Sigmoid colon (tissue), 6 donors: ENCODE measurements at regions not wholly inside any gene's neighbourhood (a gene's known extent, or its start where the extent isn't known, plus 50 kb on each side); places are given as distances from the start of the nearest gene placed in this dataset.

Experiments
- DNase-seq: peaks from one replicate; pipeline ENCODE4 v3.0.0-alpha.2; 2019
- H3K27ac ChIP-seq, 4 donors: fragments of 200-600 bp; sonication (generic); one replicate each; pipeline ENCODE4 v1.5.1; 2016 to 2019; ENCODE audit warnings: mild to moderate bottlenecking in 1 of 4
- H3K27me3 ChIP-seq, 3 donors: fragments of 200-600 bp; sonication (generic); one replicate each; pipeline ENCODE4 v1.5.1; 2019; ENCODE audit warnings: mild to moderate bottlenecking in 1 of 3
- H3K36me3 ChIP-seq, 4 donors: fragments of 200-600 bp; sonication (generic); one replicate each; pipeline ENCODE4 v1.5.1; 2016 to 2019
- H3K4me1 ChIP-seq, 4 donors: fragments of 200-600 bp; sonication (generic); one replicate each; pipeline ENCODE4 v1.5.1; 2017 to 2019
- H3K4me3 ChIP-seq, 4 donors: fragments of 200-600 bp; sonication (generic); one replicate each; pipeline ENCODE4 v1.5.1; 2017 to 2019; ENCODE audit warnings: mild to moderate bottlenecking in 2 of 4, moderate library complexity in 1 of 4
- H3K9me3 ChIP-seq, 4 donors: fragments of 200-600 bp in 3 of 4; sonication (generic) in 3 of 4; one replicate each; pipeline versions ENCODE4 v1.5.1 to v1.6.1; 2013 to 2019
- CTCF ChIP-seq, 4 experiments: fragments of 450-650 bp in 3 of 4; fragments of 200-600 bp in 1 of 4; IDR thresholded peaks; one replicate each; pipeline ENCODE4 v1.5.1; 2016 to 2019; ENCODE audit warnings: antibody characterized with exemption in 4 of 4, mild to moderate bottlenecking in 3 of 4, moderate library complexity in 2 of 4
- EP300 ChIP-seq, 4 donors: sonication (generic); formaldehyde crosslinking; IDR thresholded peaks; one replicate each; pipeline ENCODE4 v1.6.1; 2017; ENCODE audit warnings: antibody characterized with exemption in 4 of 4
- POLR2A ChIP-seq, 2 donors: fragments of 450-650 bp; IDR thresholded peaks; one replicate each; pipeline ENCODE4 v1.6.1; 2016; ENCODE audit warnings: antibody characterized with exemption in 2 of 2, mild to moderate bottlenecking in 2 of 2, moderate library complexity in 2 of 2
- POLR2AphosphoS5 ChIP-seq, 4 donors: sonication (generic); formaldehyde crosslinking; IDR thresholded peaks; one replicate each; pipeline ENCODE4 v1.6.1; 2017; ENCODE audit warnings: antibody characterized with exemption in 4 of 4
- WGBS, 2 donors: extraction: QIAGEN DNeasy Blood & Tissue Kit; methylation state at CpG; one replicate each; pipeline ENCODE4 v1.1.7; 2013; 5-methylcytosine and 5-hydroxymethylcytosine counted together
- intact Hi-C: fragments of 100-400 bp; cut with DNase I; formaldehyde crosslinking; loops from one replicate; pipeline ENCODE4 v1.15.1; 2023
- donor health status: healthy with polysubstance abuse.
- donor health status: healthy.

GRCh38 chr1:181206513-181206912, 118.0 kb downstream of the IER5 start:
- no peak overlapping the region for H3K27ac ChIP-seq
- 43 to 66% methylated on average over 8 of the region's 8 CpGs for WGBS, 2 donors
- no peaks in the 10 kb centered on the region for H3K36me3 ChIP-seq
- no peak overlapping the region for H3K4me3 ChIP-seq
- no peaks in the 10 kb centered on the region for H3K9me3 ChIP-seq
- intact Hi-C loops: no loop called here
- DNase-seq: no peak
- no peaks in the 10 kb centered on the region for H3K4me1 ChIP-seq
- TF ChIP-seq CTCF (IDR thresholded peaks at IDR 0.05) (no peak), POLR2A (IDR thresholded peaks at IDR 0.05) (no peak), EP300 (IDR thresholded peaks at IDR 0.05) (no peak), POLR2AphosphoS5 (IDR thresholded peaks at IDR 0.05) (no peak)
- no peaks in the 10 kb centered on the region for H3K27me3 ChIP-seq

GRCh38 chr1:181206979-181207790, 118.7 kb downstream of the IER5 start:
- intact Hi-C loops: no loop called here
- DNase-seq: no peak
- whole genome bisulfite sequencing, 2 donors: 81 to 82% methylated on average over 19 of the region's 19 CpGs
- no peak overlapping the region for H3K27ac ChIP-seq
- TF ChIP-seq POLR2AphosphoS5 (IDR thresholded peaks at IDR 0.05): no peak
- no peak for TF ChIP-seq CTCF (IDR thresholded peaks at IDR 0.05)
- TF ChIP-seq EP300 (IDR thresholded peaks at IDR 0.05): no peak
- no peak for TF ChIP-seq POLR2A (IDR thresholded peaks at IDR 0.05)
- H3K4me1 ChIP-seq: no peaks in the 10 kb centered on the region
- no peaks in the 10 kb centered on the region for H3K27me3 ChIP-seq
- no peak overlapping the region for H3K4me3 ChIP-seq
- no peaks in the 10 kb centered on the region for H3K9me3 ChIP-seq
- no peaks in the 10 kb centered on the region for H3K36me3 ChIP-seq

- Histone ChIP-seq H3K4me1 (no peaks in the 10 kb centered on the region), H3K27ac (no peak overlapping the region), H3K9me3 (no peaks in the 10 kb centered on the region), H3K27me3 (no peaks in the 10 kb centered on the region), H3K36me3 (no peaks in the 10 kb centered on the region), H3K4me3 (no peak overlapping the region)
- intact Hi-C loops: no loop called here
- 85 to 88% methylated on average over 6 of the region's 6 CpGs for WGBS, 2 donors
- no peak for DNase-seq
- TF ChIP-seq EP300 (IDR thresholded peaks at IDR 0.05) (no peak), POLR2AphosphoS5 (IDR thresholded peaks at IDR 0.05) (no peak), CTCF (IDR thresholded peaks at IDR 0.05) (no peak), POLR2A (IDR thresholded peaks at IDR 0.05) (no peak)
Observed at GRCh38 chr1:181208083-181208482, 119.6 kb downstream of the IER5 start.

- H3K36me3 ChIP-seq: no peaks in the 10 kb centered on the region
- no peaks in the 10 kb centered on the region for H3K27me3 ChIP-seq
- 86 to 91% methylated on average over 5 of the region's 5 CpGs for WGBS, 2 donors
- H3K27ac ChIP-seq: no peak overlapping the region
- H3K4me3 ChIP-seq: no peak overlapping the region
- no peaks in the 10 kb centered on the region for H3K4me1 ChIP-seq
- no peak for TF ChIP-seq EP300 (IDR thresholded peaks at IDR 0.05)
- TF ChIP-seq POLR2AphosphoS5 (IDR thresholded peaks at IDR 0.05): no peak
- no peak for DNase-seq
- no peaks in the 10 kb centered on the region for H3K9me3 ChIP-seq
- intact Hi-C loops: no loop called here
Observed at GRCh38 chr1:181208967-181209366, 120.5 kb downstream of the IER5 start.

GRCh38 chr1:181213056-181213455, 124.6 kb downstream of the IER5 start:
- H3K27ac ChIP-seq: no peak overlapping the region
- no peak overlapping the region for H3K4me3 ChIP-seq
- 54 to 77% methylated on average over 3 of the region's 3 CpGs for WGBS, 2 donors
- H3K9me3 ChIP-seq: no peaks in the 10 kb centered on the region
- H3K36me3 ChIP-seq: no peaks in the 10 kb centered on the region
- H3K27me3 ChIP-seq: no peaks in the 10 kb centered on the region
- TF ChIP-seq CTCF (IDR thresholded peaks at IDR 0.05) (no peak), POLR2AphosphoS5 (IDR thresholded peaks at IDR 0.05) (no peak), POLR2A (IDR thresholded peaks at IDR 0.05) (no peak), EP300 (IDR thresholded peaks at IDR 0.05) (no peak)
- DNase-seq: no peak
- intact Hi-C loops: no loop called here
- no peaks in the 10 kb centered on the region for H3K4me1 ChIP-seq
